ENCODE measurements at regions not wholly inside any gene's neighbourhood (a gene's known extent, or its start where the extent isn't known, plus 50 kb on each side); places are given as distances from the start of the nearest gene placed in this dataset.
"Not testable (repeated sequence)": the region's sequence is repeated elsewhere in the genome, so short reads cannot be mapped to it uniquely, and the experiment has no call there.

GRCh38 chr1:181947441-181947840 lies 114.1 kb downstream of the ZNF648 start:
- DNase-seq = no peak

- DNase-seq = peak; percentile 61
Measured at GRCh38 chr1:181936768-181937581, 124.5 kb downstream of the ZNF648 start.

GRCh38 chr1:181936269-181936668 lies 125.2 kb downstream of the ZNF648 start:
- DNase-seq = peak; percentile 52

DNA sequence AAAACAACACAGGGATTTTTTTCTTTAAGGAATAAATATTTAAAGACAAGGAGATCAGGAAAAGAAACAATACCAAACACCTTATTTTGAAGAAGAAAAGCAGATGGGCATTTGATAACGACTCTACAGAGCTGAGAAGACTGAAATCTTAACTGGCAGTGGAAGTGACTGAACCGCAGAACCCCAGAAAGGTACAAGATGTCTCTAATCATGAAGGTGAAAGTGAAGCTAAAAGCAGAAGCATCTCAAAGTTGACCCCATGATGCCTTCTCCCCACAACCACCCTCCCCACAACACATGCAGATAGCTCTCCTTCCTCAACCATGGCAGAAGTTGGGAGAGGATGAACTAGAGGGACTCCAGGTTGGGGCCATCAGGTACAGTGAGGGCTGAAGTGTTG lies 129.6 kb downstream of the ZNF648 start:
- DNase-seq = no peak

- no peak for DNase-seq
Measured at GRCh38 chr1:181930187-181930586, 131.3 kb downstream of the ZNF648 start.

GRCh38 chr1:181926697-181927096 lies 134.8 kb downstream of the ZNF648 start:
- DNase-seq = no peak

- not testable (repeated sequence) for DNase-seq
Measured at GRCh38 chr1:181924034-181924433, 137.5 kb downstream of the ZNF648 start.

DNA sequence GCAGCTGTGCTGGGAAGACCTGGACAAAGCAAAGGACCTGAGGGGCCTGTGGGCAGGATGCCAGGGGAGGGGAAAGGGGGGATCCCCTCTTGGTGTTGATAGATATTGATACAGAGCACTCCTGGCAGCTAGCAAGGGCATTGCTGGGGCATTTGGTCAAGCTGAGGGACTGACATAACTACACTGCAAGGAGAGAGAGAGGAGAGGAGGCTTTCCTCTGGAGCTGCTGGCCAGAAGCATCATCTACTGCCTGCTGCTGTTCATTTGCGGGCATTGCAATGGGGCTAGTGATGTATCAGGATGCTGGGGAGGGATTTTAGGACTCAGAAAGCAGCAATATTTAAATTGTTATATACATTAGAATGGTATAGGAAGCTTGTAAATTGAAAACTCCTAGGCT lies 142.0 kb downstream of the ZNF648 start:
- no peak for DNase-seq

DNA sequence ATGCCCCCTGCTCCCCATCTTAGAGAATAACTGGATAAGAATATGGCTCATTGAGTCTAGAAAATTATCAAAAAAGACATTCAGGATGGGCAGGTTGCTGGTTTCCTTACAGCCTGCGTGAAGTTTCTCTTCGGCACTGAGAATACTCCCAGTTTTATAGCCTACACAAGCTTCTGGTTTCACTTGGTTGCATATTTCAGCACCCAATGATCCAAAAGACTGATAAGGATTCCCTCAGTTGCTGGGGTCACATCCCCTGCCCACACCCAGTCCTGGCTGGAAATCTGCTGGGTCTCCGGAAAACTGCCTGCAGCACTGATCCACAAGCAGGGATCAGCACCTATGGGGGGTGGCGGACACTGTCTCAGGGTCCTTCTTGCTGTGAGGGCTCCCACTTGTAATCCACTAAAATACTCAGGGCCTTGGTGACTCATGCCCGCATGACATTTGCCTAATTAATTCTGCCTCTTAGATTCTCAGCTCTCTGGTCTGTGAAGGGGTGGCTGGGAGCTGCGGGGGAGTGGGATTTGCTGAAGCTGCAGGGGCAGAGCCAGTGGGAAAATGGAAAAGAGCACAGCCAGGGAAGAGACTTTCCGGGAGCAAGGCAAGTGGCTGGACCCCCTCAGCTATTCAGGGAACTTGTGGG lies 142.5 kb downstream of the ZNF648 start:
- no peak for DNase-seq

DNA sequence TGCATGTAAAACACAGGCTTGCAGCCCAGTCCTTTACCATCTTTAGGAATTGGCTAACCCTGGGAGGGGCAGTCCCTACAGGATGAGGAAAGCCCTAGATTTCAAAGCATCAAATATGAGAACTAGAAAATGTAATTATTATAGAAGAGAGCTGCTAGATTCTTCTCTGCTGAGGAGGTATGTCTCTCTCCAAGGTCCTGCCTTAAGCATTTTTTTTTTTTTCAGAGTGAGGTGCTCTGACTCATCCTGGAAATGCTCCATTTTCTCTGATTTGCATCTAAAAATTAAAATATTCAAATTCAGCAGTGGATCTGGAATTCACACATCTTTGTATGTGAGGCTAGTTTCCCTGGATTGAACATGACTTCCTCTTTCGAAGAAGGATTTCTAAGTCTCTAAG lies 149.8 kb downstream of the ZNF648 start:
- no peak for DNase-seq

DNA sequence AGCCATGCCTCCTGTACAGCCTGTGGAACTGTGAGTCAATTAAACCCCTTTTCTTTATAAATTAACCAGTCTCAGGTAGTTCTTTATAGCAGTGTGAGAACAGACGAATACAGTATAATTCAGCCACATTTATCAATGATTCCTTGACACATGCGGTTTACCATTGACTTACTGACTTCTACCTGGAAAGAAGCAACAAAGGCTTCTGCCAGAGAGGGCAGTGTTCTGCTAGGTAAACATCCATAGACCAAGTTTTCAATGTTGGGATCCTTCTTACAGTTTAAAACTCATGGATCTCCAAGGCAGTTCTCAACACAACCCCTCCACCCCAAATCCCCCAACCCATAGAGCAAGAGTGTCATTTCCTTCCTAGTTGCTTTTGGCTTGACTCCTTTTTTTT lies 150.6 kb downstream of the ZNF648 start:
- DNase-seq = no peak

- no peak for DNase-seq
Measured at GRCh38 chr1:181909010-181909409, 152.5 kb downstream of the ZNF648 start.

- DNase-seq = no peak
Measured at GRCh38 chr1:181906631-181907030, 154.9 kb downstream of the ZNF648 start.

DNA sequence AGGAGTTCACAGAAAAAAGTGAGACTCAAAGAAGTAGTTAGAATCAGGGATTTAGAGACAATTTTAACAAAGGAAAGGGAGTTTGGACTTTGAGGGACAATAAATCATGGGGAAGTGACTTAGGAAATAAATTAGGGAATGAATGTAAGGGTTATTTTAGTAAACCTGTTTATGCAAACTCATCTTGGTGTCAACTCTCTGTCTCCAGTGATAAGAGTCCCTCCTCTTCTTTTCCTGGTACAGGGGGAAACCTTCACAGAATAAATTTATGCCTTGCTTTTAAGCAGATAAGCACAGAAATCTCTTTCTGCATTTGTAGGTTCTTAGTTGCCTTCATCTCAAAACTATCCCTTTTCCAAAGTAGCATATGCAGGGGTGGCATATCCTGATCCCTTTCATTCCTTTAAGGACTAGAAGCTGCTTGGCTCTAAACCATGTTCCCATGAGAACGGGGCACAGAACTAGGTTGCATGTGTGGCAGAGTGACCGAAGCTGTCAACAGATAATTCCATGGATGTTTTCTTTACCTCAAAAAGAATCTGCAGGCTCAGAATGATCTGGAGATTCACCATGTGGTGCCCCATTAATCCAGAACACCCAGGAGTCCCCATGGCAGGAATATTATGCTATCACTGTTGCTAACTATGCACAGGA lies 155.4 kb downstream of the ZNF648 start:
- DNase-seq = no peak

DNA sequence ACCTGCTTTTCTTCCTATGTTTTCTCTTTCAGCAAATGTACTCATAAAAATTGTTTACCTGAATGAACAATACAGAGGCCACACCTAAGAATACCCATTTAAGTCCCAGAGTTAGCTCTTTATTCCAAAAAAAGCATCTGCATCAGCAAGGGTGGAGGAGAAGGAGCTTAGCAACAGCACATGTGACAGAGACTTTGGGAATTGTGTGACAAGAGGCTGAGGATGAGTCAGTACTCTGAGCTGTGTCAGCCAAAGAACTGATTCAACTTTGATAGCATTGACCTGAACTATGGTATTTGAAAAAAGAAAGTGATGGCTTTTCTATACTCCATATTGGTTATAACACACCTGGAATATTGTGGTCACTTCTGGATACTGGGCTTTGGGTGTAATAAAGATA lies 162.7 kb downstream of the ZNF648 start:
- DNase-seq = no peak

GRCh38 chr1:181896824-181897223 lies 164.7 kb downstream of the ZNF648 start:
- no peak for DNase-seq

DNA sequence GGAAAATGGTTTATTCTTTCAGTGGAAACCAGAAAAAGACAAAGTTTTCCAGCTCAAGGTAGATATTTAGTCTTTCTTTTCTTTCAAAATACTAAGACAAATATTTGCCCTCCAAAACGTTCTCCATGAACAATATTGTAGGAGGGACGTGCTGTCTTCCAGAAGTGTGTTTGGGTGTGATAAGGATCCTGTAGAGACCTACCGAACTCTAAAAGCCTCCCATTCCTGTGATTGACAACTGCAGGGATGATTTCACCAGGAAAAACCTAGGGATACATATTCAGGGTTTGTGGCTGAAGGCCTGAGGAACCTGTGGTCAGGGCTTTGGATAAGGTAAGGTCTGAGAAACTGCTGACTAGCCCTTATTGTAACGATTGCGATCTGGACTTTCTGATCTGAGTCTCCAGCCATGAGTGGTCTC lies 167.1 kb downstream of the ZNF648 start:
- DNase-seq = no peak

DNA sequence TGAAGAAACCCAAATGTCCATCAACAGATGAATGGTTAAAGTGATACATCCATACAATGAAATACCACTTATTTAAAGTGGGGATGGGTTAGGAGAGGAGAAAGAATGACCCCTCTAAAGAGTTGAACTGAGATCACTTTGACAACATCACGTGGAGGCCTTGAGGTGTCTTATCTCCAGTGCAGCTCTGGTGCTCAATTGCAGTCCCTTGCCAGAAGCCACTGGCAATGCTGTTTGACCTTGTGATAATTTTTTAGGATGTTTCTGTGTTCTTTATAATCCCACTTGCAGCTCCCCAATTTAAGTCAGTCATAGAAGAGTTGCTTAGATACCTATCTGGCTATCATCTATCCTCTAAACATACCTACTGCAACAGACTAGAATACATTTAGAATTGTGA lies 167.6 kb downstream of the ZNF648 start:
- DNase-seq = no peak

DNA sequence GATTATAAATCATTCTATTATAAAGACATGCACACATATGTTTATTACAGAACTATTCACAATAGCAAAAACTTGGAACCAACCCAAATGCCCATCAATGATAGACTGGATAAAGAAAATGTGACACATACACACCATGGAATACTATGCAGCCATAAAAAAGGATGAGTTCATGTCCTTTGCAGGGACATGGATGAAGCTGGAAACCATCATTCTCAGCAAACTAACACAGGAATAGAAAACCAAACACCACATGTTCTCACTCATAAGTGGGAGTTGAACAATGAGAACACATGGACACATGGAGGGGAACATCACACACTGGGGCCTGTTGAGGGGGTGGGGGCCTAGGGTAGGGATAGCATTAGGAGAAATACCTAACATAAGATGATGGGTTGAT lies 168.4 kb downstream of the ZNF648 start:
- DNase-seq = not testable (repeated sequence)

DNA sequence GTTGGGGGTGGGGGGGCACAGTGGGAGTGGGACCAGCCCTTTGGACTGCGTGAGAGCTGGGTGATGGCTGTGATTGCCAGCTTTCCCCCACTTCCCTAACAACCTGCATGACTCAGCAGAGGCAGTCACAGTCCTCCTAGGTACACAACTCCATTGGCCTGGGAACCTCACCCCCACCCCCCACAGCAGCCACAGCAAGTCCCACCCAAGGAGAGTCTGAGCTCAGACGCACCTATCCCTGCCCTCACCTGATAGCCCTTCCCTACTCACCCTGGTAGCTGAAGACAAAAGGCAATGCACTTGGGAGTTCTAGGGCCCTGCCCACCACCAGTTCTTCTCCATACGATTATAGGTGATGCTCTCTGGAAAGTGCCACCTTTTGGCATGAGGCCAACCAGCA lies 188.9 kb downstream of the ZNF648 start:
- no peak for DNase-seq

DNA sequence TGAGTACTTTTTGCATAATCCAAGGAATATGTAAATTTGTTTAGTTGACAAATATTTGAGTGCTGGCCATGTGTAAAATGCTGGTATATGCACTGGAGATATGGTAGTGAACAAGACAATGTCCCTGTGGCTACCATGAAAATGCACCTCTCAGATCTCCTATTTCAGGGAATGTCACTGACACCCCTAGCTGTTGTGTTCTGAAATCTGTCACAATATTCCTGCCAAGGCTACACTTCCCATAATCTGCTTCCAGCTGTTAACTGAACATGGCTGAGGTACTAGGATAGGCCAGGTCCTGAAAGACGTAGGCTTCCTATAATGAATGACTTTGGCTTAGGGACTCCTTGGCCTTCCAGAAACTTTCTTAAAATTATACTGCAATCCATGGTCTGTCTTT lies 197.8 kb downstream of the ZNF648 start:
- no peak for DNase-seq

DNA sequence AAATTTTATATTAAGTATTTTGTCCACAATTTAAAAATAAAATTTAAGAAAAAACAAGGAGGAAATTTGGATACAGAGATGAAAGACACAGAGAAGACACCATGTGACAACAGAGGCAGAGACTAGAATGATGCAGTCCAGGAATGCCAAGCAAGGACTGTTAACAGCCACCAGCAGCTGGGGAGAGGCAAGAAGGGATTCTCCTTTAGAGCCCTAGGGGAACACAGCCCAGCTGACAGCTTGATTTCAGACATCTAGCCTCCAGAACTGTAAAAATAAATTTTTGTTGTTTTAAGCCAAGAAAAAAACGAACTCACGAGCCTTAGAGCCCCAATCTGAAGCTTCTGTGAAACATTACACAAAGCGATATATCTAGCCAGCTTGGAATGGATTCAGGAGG lies 198.5 kb downstream of the ZNF648 start:
- no peak for DNase-seq

GRCh38 chr1:181858135-181858534 lies 203.4 kb downstream of the ZNF648 start:
- DNase-seq = no peak

Measured in activated CD4-positive, alpha-beta T cell treated with anti-CD3 and anti-CD28 coated beads for 48 hours (primary cell).